HepG2 (cell line): ENCODE measurements at regions not wholly inside any gene's neighbourhood (a gene's known extent, or its start where the extent isn't known, plus 50 kb on each side); places are given as distances from the start of the nearest gene placed in this dataset.

Experiments used
- FLYWCH1 ChIP-seq: sonication (generic); formaldehyde crosslinking; IDR thresholded peaks from 2 replicates; pipeline ENCODE4 v1.8.1; 2023; ENCODE audit warnings: mild to moderate bottlenecking, missing genetic modification reagents
- ZBTB7A ChIP-seq: sonication (generic); formaldehyde crosslinking; IDR thresholded peaks from 2 replicates; pipeline ENCODE4 v1.8.0; 2022; ENCODE audit warnings: mild to moderate bottlenecking, missing genetic modification reagents
- TF ChIP-seq, protein P1 (sequence below): sonication (generic); formaldehyde crosslinking; IDR thresholded peaks from 2 replicates; pipeline ENCODE4 v1.4.0; 2020; ENCODE audit warnings: missing genetic modification reagents
- TF ChIP-seq, protein P2 (sequence below): sonication (generic); formaldehyde crosslinking; IDR thresholded peaks from 2 replicates; pipeline ENCODE4 v1.4.0; 2020; ENCODE audit warnings: missing genetic modification reagents, borderline replicate concordance

DNA sequence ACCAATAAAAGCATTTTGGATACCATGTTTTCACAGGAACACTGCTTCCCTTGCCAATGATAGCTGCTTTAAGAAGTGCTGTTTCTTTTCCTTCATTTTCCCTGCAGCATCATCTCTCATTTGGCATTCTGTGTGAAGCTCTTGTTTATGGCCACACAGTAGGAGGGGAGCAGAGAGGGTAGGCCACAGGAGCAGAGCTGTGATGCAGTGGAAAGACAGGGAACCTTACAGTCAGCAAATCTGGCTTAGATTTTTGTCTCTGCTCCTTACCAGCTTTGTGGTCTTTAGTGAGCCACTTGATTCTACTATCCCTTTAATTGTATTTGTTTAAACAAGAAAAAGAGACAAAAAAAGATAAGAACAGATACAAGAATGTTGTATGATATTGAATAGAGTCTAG is 138.7 kb downstream of the RPL22L1 start (continued):
- TF ChIP-seq, protein P1, sequence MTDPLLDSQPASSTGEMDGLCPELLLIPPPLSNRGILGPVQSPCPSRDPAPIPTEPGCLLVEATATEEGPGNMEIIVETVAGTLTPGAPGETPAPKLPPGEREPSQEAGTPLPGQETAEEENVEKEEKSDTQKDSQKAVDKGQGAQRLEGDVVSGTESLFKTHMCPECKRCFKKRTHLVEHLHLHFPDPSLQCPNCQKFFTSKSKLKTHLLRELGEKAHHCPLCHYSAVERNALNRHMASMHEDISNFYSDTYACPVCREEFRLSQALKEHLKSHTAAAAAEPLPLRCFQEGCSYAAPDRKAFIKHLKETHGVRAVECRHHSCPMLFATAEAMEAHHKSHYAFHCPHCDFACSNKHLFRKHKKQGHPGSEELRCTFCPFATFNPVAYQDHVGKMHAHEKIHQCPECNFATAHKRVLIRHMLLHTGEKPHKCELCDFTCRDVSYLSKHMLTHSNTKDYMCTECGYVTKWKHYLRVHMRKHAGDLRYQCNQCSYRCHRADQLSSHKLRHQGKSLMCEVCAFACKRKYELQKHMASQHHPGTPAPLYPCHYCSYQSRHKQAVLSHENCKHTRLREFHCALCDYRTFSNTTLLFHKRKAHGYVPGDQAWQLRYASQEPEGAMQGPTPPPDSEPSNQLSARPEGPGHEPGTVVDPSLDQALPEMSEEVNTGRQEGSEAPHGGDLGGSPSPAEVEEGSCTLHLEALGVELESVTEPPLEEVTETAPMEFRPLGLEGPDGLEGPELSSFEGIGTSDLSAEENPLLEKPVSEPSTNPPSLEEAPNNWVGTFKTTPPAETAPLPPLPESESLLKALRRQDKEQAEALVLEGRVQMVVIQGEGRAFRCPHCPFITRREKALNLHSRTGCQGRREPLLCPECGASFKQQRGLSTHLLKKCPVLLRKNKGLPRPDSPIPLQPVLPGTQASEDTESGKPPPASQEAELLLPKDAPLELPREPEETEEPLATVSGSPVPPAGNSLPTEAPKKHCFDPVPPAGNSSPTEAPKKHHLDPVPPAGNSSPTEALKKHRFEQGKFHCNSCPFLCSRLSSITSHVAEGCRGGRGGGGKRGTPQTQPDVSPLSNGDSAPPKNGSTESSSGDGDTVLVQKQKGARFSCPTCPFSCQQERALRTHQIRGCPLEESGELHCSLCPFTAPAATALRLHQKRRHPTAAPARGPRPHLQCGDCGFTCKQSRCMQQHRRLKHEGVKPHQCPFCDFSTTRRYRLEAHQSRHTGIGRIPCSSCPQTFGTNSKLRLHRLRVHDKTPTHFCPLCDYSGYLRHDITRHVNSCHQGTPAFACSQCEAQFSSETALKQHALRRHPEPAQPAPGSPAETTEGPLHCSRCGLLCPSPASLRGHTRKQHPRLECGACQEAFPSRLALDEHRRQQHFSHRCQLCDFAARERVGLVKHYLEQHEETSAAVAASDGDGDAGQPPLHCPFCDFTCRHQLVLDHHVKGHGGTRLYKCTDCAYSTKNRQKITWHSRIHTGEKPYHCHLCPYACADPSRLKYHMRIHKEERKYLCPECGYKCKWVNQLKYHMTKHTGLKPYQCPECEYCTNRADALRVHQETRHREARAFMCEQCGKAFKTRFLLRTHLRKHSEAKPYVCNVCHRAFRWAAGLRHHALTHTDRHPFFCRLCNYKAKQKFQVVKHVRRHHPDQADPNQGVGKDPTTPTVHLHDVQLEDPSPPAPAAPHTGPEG: no peak
- TF ChIP-seq, protein P2, sequence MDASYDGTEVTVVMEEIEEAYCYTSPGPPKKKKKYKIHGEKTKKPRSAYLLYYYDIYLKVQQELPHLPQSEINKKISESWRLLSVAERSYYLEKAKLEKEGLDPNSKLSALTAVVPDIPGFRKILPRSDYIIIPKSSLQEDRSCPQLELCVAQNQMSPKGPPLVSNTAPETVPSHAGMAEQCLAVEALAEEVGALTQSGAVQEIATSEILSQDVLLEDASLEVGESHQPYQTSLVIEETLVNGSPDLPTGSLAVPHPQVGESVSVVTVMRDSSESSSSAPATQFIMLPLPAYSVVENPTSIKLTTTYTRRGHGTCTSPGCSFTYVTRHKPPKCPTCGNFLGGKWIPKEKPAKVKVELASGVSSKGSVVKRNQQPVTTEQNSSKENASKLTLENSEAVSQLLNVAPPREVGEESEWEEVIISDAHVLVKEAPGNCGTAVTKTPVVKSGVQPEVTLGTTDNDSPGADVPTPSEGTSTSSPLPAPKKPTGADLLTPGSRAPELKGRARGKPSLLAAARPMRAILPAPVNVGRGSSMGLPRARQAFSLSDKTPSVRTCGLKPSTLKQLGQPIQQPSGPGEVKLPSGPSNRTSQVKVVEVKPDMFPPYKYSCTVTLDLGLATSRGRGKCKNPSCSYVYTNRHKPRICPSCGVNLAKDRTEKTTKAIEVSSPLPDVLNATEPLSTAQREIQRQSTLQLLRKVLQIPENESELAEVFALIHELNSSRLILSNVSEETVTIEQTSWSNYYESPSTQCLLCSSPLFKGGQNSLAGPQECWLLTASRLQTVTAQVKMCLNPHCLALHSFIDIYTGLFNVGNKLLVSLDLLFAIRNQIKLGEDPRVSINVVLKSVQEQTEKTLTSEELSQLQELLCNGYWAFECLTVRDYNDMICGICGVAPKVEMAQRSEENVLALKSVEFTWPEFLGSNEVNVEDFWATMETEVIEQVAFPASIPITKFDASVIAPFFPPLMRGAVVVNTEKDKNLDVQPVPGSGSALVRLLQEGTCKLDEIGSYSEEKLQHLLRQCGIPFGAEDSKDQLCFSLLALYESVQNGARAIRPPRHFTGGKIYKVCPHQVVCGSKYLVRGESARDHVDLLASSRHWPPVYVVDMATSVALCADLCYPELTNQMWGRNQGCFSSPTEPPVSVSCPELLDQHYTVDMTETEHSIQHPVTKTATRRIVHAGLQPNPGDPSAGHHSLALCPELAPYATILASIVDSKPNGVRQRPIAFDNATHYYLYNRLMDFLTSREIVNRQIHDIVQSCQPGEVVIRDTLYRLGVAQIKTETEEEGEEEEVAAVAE (CRISPR knock-in tag): no peak
- TF ChIP-seq FLYWCH1 (CRISPR knock-in tag): no peak
- no peak for TF ChIP-seq ZBTB7A (CRISPR knock-in tag)
